PC-3 (cell line): ENCODE measurements at regions not wholly inside any gene's neighbourhood (a gene's known extent, or its start where the extent isn't known, plus 50 kb on each side); places are given as distances from the start of the nearest gene placed in this dataset.

Experiments
- CTCF ChIP-seq: fragments of 300-600 bp; sonication (generic); conservative IDR thresholded peaks from 2 replicates; pipeline ENCODE4 v1.5.1; 2017; ENCODE audit warnings: antibody characterized with exemption, low read depth, mild to moderate bottlenecking, low read length
- EZH2 ChIP-seq: fragments of 300-600 bp; sonication (generic); IDR thresholded peaks from one replicate; pipeline ENCODE4 v1.6.1; 2017; ENCODE audit warnings: antibody characterized with exemption, mild to moderate bottlenecking, low read length; ENCODE audit not compliant: unreplicated experiment
- EZH2phosphoT487 ChIP-seq: fragments of 300-600 bp; sonication (generic); IDR thresholded peaks from 2 replicates; pipeline ENCODE4 v1.6.1; 2018; ENCODE audit warnings: mild to moderate bottlenecking, antibody characterized with exemption, low read length, borderline replicate concordance

GRCh38 chr6:14858808-14859207 is 387.1 kb upstream of the JARID2 start:
- no peak for TF ChIP-seq EZH2
- no peak for TF ChIP-seq CTCF
- no peak for TF ChIP-seq EZH2phosphoT487
